IMR-90 (cell line): ENCODE measurements at regions not wholly inside any gene's neighbourhood (a gene's known extent, or its start where the extent isn't known, plus 50 kb on each side); places are given as distances from the start of the nearest gene placed in this dataset.

Experiments used
- ATAC-seq: fragments of 200-7000 bp; cut with Tn5 transposase; 2 replicates; pipeline ENCODE4 v1.9.1; 2020; ENCODE audit warnings: low read depth, mild to moderate bottlenecking, moderate library complexity
- BruUV-seq: library from RNA; stranded (reverse); fragments of 400-500 nt; replicated peaks from 2 replicates; lab custom pipeline; 2021; lab: Mats Ljungman, UMichigan
- CTCF ChIA-PET: fragments of 300-600 bp; formaldehyde crosslinking; extraction: SDS; loops from one replicate; lab custom pipeline; 2021; ENCODE audit warnings: antibody characterized with exemption; lab: Yijun Ruan, JAX
- POLR2A ChIA-PET: fragments of 300-600 bp; sonication (Branson Sonifier 250); formaldehyde crosslinking; loops from one replicate; lab custom pipeline; 2022; ENCODE audit warnings: antibody characterized with exemption; ENCODE audit not compliant: unreplicated experiment; lab: Charles Lee
- DNase-seq: peaks from one replicate; pipeline ENCODE4 v3.0.0; 2013
- H2AFZ ChIP-seq: replicated peaks from 2 replicates; pipeline ENCODE3; 2013; ENCODE audit warnings: low read length, mild to moderate bottlenecking; ENCODE audit not compliant: poor library complexity
- H2AK5ac ChIP-seq: 2 replicates; pipeline ENCODE4 v1.6.1; 2013; ENCODE audit warnings: low read depth, low read length, inconsistent platforms
- H2AK9ac ChIP-seq: replicated peaks from 2 replicates; pipeline ENCODE3; 2013; ENCODE audit warnings: mild to moderate bottlenecking, low read depth, low read length, moderate library complexity; ENCODE audit not compliant: poor library complexity
- H2BK120ac ChIP-seq: 2 replicates; pipeline ENCODE4 v1.6.1; 2013; ENCODE audit warnings: low read depth, low read length, inconsistent platforms
- H2BK15ac ChIP-seq: 3 replicates; pipeline ENCODE4 v1.6.1; 2013; ENCODE audit warnings: low read depth, low read length, inconsistent platforms
- H2BK20ac ChIP-seq: 2 replicates; pipeline ENCODE4 v1.6.1; 2013; ENCODE audit warnings: low read depth, mild to moderate bottlenecking, inconsistent platforms, low read length, moderate library complexity
- H2BK5ac ChIP-seq: 2 replicates; pipeline ENCODE4 v1.6.1; 2013; ENCODE audit warnings: mild to moderate bottlenecking, low read depth, low read length, inconsistent platforms; ENCODE audit not compliant: poor library complexity, severe bottlenecking
- H3K14ac ChIP-seq: replicated peaks from 2 replicates; pipeline ENCODE4 v1.6.1; 2013; ENCODE audit warnings: low read depth, low read length, inconsistent platforms
- H3K18ac ChIP-seq: 2 replicates; pipeline ENCODE4 v1.6.1; 2013; ENCODE audit warnings: low read depth, low read length, control low read depth
- H3K23ac ChIP-seq: 2 replicates; pipeline ENCODE4 v1.6.1; 2013; ENCODE audit warnings: low read depth, low read length, inconsistent platforms
- H3K27ac ChIP-seq: 2 replicates; pipeline ENCODE4 v1.5.1; 2013; ENCODE audit warnings: mild to moderate bottlenecking, control low read depth, low read length; ENCODE audit not compliant: insufficient read depth
- H3K27me3 ChIP-seq: 2 replicates; pipeline ENCODE4 v1.6.1; 2013; ENCODE audit warnings: low read length; ENCODE audit not compliant: control insufficient read depth, insufficient read depth
- H3K36me3 ChIP-seq: 2 replicates; pipeline ENCODE4 v1.6.1; 2013; ENCODE audit warnings: low read length, mixed read lengths; ENCODE audit not compliant: control insufficient read depth, insufficient read depth
- H3K4ac ChIP-seq: 2 replicates; pipeline ENCODE4 v1.6.1; 2013; ENCODE audit warnings: low read depth, low read length, inconsistent platforms
- H3K4me1 ChIP-seq: 2 replicates; pipeline ENCODE4 v1.6.1; 2013; ENCODE audit warnings: low read length, mixed read lengths; ENCODE audit not compliant: control insufficient read depth, insufficient read depth
- H3K4me2 ChIP-seq: 2 replicates; pipeline ENCODE4 v1.6.1; 2013; ENCODE audit warnings: low read depth, mild to moderate bottlenecking, control low read depth, low read length, moderate library complexity
- H3K4me3 ChIP-seq: 2 replicates; pipeline ENCODE4 v1.5.1; 2013; ENCODE audit warnings: low read depth, mild to moderate bottlenecking, control low read depth, low read length, moderate library complexity; ENCODE audit not compliant: insufficient read depth
- H3K56ac ChIP-seq: 2 replicates; pipeline ENCODE4 v1.6.1; 2013; ENCODE audit warnings: low read length, inconsistent platforms; ENCODE audit not compliant: insufficient read depth; ENCODE audit errors: extremely low read depth
- H3K79me1 ChIP-seq, 2 experiments: 2 replicates each; pipeline ENCODE4 v1.6.1; 2013; ENCODE audit warnings: low read length in 2 of 2, inconsistent platforms in 1 of 2, low read depth in 1 of 2
- H3K9ac ChIP-seq: 2 replicates; pipeline ENCODE4 v1.6.1; 2013; ENCODE audit warnings: low read depth, low read length, control low read depth
- H3K9me1 ChIP-seq: 2 replicates; pipeline ENCODE4 v1.6.1; 2013; ENCODE audit warnings: low read length, inconsistent platforms; ENCODE audit not compliant: insufficient read depth
- H3K9me3 ChIP-seq: 2 replicates; pipeline ENCODE4 v1.6.1; 2013; ENCODE audit warnings: low read length; ENCODE audit not compliant: control insufficient read depth, insufficient read depth
- H4K20me1 ChIP-seq: 2 replicates; pipeline ENCODE4 v1.6.1; 2013; ENCODE audit warnings: low read length, inconsistent platforms; ENCODE audit not compliant: insufficient read depth
- H4K5ac ChIP-seq: 2 replicates; pipeline ENCODE4 v1.6.1; 2013; ENCODE audit warnings: mild to moderate bottlenecking, low read depth, low read length, control low read depth
- H4K8ac ChIP-seq, 2 experiments: 2 replicates each; pipeline ENCODE4 v1.6.1; 2013; ENCODE audit warnings: low read depth in 2 of 2, low read length in 2 of 2, control low read depth in 1 of 2, inconsistent platforms in 1 of 2
- H4K91ac ChIP-seq: 2 replicates; pipeline ENCODE4 v1.6.1; 2013; ENCODE audit warnings: low read depth, low read length, inconsistent platforms; ENCODE audit not compliant: insufficient read depth
- BHLHE40 ChIP-seq: fragments of 150-350 bp; IDR thresholded peaks from 2 replicates; pipeline ENCODE4 v1.6.1; 2016; ENCODE audit warnings: mild to moderate bottlenecking, low read depth, low read length
- CEBPB ChIP-seq: IDR thresholded peaks from 2 replicates; pipeline ENCODE4 v1.6.1; 2012; ENCODE audit warnings: low read depth, low read length, improper control_type of control experiment
- CHD1 ChIP-seq: IDR thresholded peaks from 2 replicates; pipeline ENCODE4 v1.6.1; 2012; ENCODE audit warnings: low read depth, low read length, improper control_type of control experiment
- CTCF ChIP-seq: conservative IDR thresholded peaks from 2 replicates; pipeline ENCODE4 v1.5.1; 2012; ENCODE audit warnings: mild to moderate bottlenecking, low read depth, low read length, improper control_type of control experiment
- ELK1 ChIP-seq: fragments of 150-350 bp; IDR thresholded peaks from 2 replicates; pipeline ENCODE4 v1.6.1; 2016; ENCODE audit warnings: low read depth, mild to moderate bottlenecking, low read length, moderate library complexity, borderline replicate concordance
- FOS ChIP-seq: fragments of 150-350 bp; IDR thresholded peaks from 2 replicates; pipeline ENCODE4 v1.6.1; 2016; ENCODE audit warnings: low read depth, low read length
- MAFK ChIP-seq: IDR thresholded peaks from 2 replicates; pipeline ENCODE4 v1.6.1; 2012; ENCODE audit warnings: low read depth, low read length, improper control_type of control experiment
- MAZ ChIP-seq: IDR thresholded peaks from 2 replicates; pipeline ENCODE4 v1.6.1; 2012; ENCODE audit warnings: low read depth, mild to moderate bottlenecking, low read length, improper control_type of control experiment, moderate library complexity, borderline replicate concordance
- MXI1 ChIP-seq: IDR thresholded peaks from 2 replicates; pipeline ENCODE4 v1.6.1; 2012; ENCODE audit warnings: low read depth, mild to moderate bottlenecking, low read length, moderate library complexity, borderline replicate concordance
- NFE2L2 ChIP-seq: fragments of 150-350 bp; IDR thresholded peaks from 2 replicates; pipeline ENCODE4 v1.6.1; 2016; ENCODE audit warnings: low read depth, mild to moderate bottlenecking, low read length
- POLR2A ChIP-seq: IDR thresholded peaks from 2 replicates; pipeline ENCODE4 v1.6.1; 2012; ENCODE audit warnings: mild to moderate bottlenecking, low read depth, low read length
- RAD21 ChIP-seq: IDR thresholded peaks from 2 replicates; pipeline ENCODE4 v1.6.1; 2012; ENCODE audit warnings: low read length, improper control_type of control experiment
- RCOR1 ChIP-seq: IDR thresholded peaks from 2 replicates; pipeline ENCODE4 v1.6.1; 2012; ENCODE audit warnings: mild to moderate bottlenecking, low read length, improper control_type of control experiment; ENCODE audit not compliant: insufficient replicate concordance
- RFX5 ChIP-seq: IDR thresholded peaks from 2 replicates; pipeline ENCODE4 v1.8.0; 2012; ENCODE audit warnings: low read depth, mild to moderate bottlenecking, low read length, moderate library complexity
- SMC3 ChIP-seq: fragments of 150-350 bp; IDR thresholded peaks from 2 replicates; pipeline ENCODE4 v1.6.1; 2016; ENCODE audit warnings: low read depth, mild to moderate bottlenecking, antibody characterized with exemption, low read length, moderate library complexity
- USF2 ChIP-seq: fragments of 150-350 bp; IDR thresholded peaks from 2 replicates; pipeline ENCODE4 v1.6.1; 2017; ENCODE audit warnings: mild to moderate bottlenecking, antibody characterized with exemption, low read length, low read depth
- WGBS, 2 experiments: methylation state at CpG; one replicate each; pipeline versions ENCODE4 v1.1.5 to v1.1.7; 2013; ENCODE audit warnings: missing lambda C conversion rate in 2 of 2; ENCODE audit not compliant: insufficient read length in 1 of 2; ENCODE audit errors: extremely low coverage in 2 of 2; 5-methylcytosine and 5-hydroxymethylcytosine counted together
- dilution Hi-C: fragments of 300-500 bp; cut with HindIII; formaldehyde crosslinking; loops from one replicate; pipeline ENCODE4 v1.14.3; 2018; ENCODE audit warnings: low sequenced_read_pairs; ENCODE audit not compliant: unreplicated experiment
- in situ Hi-C: fragments of 300-500 bp; cut with MboI; formaldehyde crosslinking; loops from 3 replicates; pipeline ENCODE4 v1.14.3; 2019; ENCODE audit warnings: low sequenced_read_pairs, inconsistent platforms, mixed read lengths
- intact Hi-C: fragments of 100-400 bp; cut with micrococcal nuclease; formaldehyde crosslinking; loops from 2 replicates; pipeline ENCODE4 v1.10.0; 2022

DNA sequence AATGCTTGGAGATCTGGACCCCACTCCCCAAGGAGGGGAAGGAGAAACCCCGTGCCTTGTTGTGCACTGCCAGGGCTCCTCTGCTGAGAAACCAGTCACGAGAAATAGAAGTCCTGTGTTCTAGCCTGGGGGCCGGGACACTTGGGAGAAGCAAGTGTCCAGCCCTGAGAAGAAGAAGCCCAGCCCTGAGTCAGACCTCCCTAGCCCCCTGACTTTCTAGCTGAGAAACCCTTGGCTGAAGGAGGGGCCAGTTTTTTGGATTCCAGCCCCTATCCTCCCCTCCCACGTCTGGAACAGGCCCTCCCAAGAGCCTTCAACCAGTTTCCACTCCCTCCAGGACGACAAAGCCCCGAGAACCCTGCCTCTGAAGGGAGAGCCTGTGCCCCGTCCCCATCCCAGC is 100.5 kb downstream of the NAV1 start:
- H4K8ac ChIP-seq = peak overlapping the region; percentile 47 to 94; a peak in 3 of 4 replicates
- dilution Hi-C loops = no loop called here
- H3K4me2 ChIP-seq = no peak overlapping the region
- peaks cover 43% of the 10 kb centered on the region for H3K9me1 ChIP-seq
- TF ChIP-seq MAFK (no peak), BHLHE40 (no peak), CTCF (no peak), FOS (no peak), NFE2L2 (no peak), SMC3 (no peak), MAZ (no peak), RAD21 (no peak), ELK1 (no peak), RFX5 (no peak), POLR2A (no peak), USF2 (no peak), MXI1 (no peak), RCOR1 (no peak), CHD1 (no peak), CEBPB (no peak)
- peak overlapping the region; percentile 10; the same call in 1 of the 2 replicates for H3K27ac ChIP-seq
- H4K20me1 ChIP-seq = no peaks in the 10 kb centered on the region; the same call in 1 of the 2 replicates
- intact Hi-C loops = no loop called here
- no TSS peak for BruUV-seq
- peak overlapping the region; percentile 60; the same call in 1 of the 2 replicates for H3K18ac ChIP-seq
- 0 out of 2 replicates have a peak overlapping the region, but pooled peaks have one; percentile 17 for H3K56ac ChIP-seq
- POLR2A ChIA-PET = no interaction called here
- H2AK9ac ChIP-seq = peak overlapping the region; percentile 48
- H3K79me1 ChIP-seq = peaks cover 42 to 76% of the 10 kb centered on the region in 2 experiments
- peak overlapping the region; percentile 95; the same call in 1 of the 2 replicates for H3K23ac ChIP-seq
- no peaks in the 10 kb centered on the region for H3K27me3 ChIP-seq
- H4K5ac ChIP-seq = peak overlapping the region; percentile 45; the same call in 1 of the 2 replicates
- H3K36me3 ChIP-seq = peaks cover 2% of the 10 kb centered on the region; the same call in 1 of the 2 replicates
- no peaks in the 10 kb centered on the region for H3K9me3 ChIP-seq
- H2AFZ ChIP-seq = no peak overlapping the region
- peak overlapping the region; percentile 94 for H3K4ac ChIP-seq
- H3K4me1 ChIP-seq = peaks cover 49% of the 10 kb centered on the region
- H2BK120ac ChIP-seq = peak overlapping the region; percentile 99
- peak overlapping the region; percentile 54; the same call in 2 of the 3 replicates for H2BK15ac ChIP-seq
- no peak overlapping the region for H2BK5ac ChIP-seq
- no CpG with 5 or more reads among the region's 7 CpGs for WGBS, 2 experiments
- no peak overlapping the region for H3K9ac ChIP-seq
- DNase-seq (no peak), ATAC-seq (no peak)
- H4K91ac ChIP-seq = peak overlapping the region; percentile 90
- H3K4me3 ChIP-seq = no peak overlapping the region
- H2BK20ac ChIP-seq = peak overlapping the region; percentile 97
- H3K14ac ChIP-seq = peak overlapping the region; percentile 95
- CTCF ChIA-PET = no interaction called here
- H2AK5ac ChIP-seq = peak overlapping the region; percentile 96
- in situ Hi-C loops = no loop called here
